ENCODE measurements at regions not wholly inside any gene's neighbourhood (a gene's known extent, or its start where the extent isn't known, plus 50 kb on each side); places are given as distances from the start of the nearest gene placed in this dataset.
A peak's percentile ranks its signal among the peaks of the same experiment; 100 is the strongest.
"Not testable (repeated sequence)": the region's sequence is repeated elsewhere in the genome, so short reads cannot be mapped to it uniquely, and the experiment has no call there.

DNA sequence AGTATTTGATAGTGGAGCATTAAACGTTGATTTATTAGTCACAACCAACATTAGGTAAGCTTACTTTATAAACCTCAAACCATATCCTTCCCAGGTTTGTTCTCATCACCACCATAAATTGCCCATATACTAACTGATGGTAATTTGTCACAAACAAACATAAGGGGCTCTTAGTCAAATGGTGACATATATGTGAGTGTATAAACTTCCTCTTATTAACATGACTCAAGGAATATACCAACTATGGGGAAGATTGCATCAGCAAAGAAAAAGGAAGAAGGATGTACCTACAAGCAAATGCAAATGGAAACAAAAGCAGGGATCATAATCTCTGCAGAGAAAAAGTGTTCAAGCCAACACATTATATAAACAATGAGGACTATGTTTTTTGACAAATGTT, 418.2 kb upstream of the AKR1E2 start:
- no peak overlapping the region for H3K4me3 ChIP-seq (ENCODE audit: low read length)
- TF ChIP-seq, protein P1, sequence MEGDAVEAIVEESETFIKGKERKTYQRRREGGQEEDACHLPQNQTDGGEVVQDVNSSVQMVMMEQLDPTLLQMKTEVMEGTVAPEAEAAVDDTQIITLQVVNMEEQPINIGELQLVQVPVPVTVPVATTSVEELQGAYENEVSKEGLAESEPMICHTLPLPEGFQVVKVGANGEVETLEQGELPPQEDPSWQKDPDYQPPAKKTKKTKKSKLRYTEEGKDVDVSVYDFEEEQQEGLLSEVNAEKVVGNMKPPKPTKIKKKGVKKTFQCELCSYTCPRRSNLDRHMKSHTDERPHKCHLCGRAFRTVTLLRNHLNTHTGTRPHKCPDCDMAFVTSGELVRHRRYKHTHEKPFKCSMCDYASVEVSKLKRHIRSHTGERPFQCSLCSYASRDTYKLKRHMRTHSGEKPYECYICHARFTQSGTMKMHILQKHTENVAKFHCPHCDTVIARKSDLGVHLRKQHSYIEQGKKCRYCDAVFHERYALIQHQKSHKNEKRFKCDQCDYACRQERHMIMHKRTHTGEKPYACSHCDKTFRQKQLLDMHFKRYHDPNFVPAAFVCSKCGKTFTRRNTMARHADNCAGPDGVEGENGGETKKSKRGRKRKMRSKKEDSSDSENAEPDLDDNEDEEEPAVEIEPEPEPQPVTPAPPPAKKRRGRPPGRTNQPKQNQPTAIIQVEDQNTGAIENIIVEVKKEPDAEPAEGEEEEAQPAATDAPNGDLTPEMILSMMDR (IDR thresholded peaks at IDR 0.05; ENCODE audit: insufficient read depth, low read depth, low read length, missing control alignments): no peak
- DNase-seq (ENCODE audit: low read depth): peak; percentile 87

- DNase-seq (ENCODE audit: low read depth): no peak
- TF ChIP-seq, protein P1 (IDR thresholded peaks at IDR 0.05; ENCODE audit: insufficient read depth, low read depth, low read length, missing control alignments): no peak
Measured at GRCh38 chr10:4405828-4406227, 420.2 kb upstream of the AKR1E2 start.

GRCh38 chr10:4403638-4404252, 422.3 kb upstream of the AKR1E2 start:
- TF ChIP-seq, protein P1 (IDR thresholded peaks at IDR 0.05; ENCODE audit: insufficient read depth, low read depth, low read length, missing control alignments): no peak
- DNase-seq (ENCODE audit: low read depth): no peak
- H3K4me3 ChIP-seq (ENCODE audit: low read length): no peak overlapping the region

More at GRCh38 chr10:4405828-4406227, 420.2 kb upstream of the AKR1E2 start:
- H3K4me3 ChIP-seq (ENCODE audit: low read length): no peak overlapping the region

DNA sequence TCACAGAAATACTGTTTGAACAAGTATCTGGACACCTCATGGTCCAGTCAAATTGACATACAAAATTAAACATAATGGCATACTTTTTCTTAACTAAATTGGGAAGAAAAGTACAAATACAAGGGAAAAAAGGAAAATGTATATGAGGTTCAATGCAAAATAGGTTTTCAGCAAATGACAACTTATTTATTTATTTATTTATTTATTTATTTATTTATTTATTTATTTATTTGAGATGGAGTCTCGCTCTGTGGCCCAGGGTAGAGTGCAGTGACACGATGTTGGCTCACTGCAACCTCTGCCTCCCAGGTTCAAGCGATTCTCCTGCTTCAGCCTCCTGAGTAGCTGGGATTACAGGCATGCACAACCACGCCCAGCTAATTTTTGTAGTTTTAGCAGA, 424.9 kb upstream of the AKR1E2 start:
- not testable (repeated sequence) for DNase-seq (ENCODE audit: low read depth); H3K4me3 ChIP-seq (ENCODE audit: low read length)

- no peak overlapping the region for H3K4me3 ChIP-seq (ENCODE audit: low read length)
- DNase-seq (ENCODE audit: low read depth): no peak
- TF ChIP-seq, protein P1 (IDR thresholded peaks at IDR 0.05; ENCODE audit: insufficient read depth, low read depth, low read length, missing control alignments): no peak
Measured at GRCh38 chr10:4399556-4399955, 426.5 kb upstream of the AKR1E2 start.

GRCh38 chr10:4398602-4399001, 427.4 kb upstream of the AKR1E2 start:
- TF ChIP-seq, protein P1 (IDR thresholded peaks at IDR 0.05; ENCODE audit: insufficient read depth, low read depth, low read length, missing control alignments): no peak
- no peak overlapping the region for H3K4me3 ChIP-seq (ENCODE audit: low read length)
- no peak for DNase-seq (ENCODE audit: low read depth)

DNA sequence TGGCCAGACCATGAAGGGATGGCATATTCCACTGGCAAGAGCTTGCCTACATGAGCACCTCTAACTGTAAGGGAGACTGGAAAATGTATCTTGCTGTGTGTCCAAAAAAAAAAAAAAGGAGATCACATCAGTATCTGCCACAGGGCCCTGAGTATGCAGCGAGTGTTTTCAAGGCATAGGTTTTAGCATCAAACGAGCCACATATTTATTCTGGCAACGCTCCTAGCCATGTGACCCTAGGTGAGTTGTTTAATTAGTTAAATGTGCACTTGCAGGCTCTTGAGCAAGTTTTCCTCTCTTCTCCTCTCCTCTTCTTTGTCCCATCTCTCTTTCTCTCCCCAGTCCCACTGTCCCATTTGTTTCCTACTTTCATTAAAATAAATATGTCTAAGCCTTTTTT, 428.7 kb upstream of the AKR1E2 start:
- no peak overlapping the region for H3K4me3 ChIP-seq (ENCODE audit: low read length)
- no peak for DNase-seq (ENCODE audit: low read depth)
- TF ChIP-seq, protein P1 (IDR thresholded peaks at IDR 0.05; ENCODE audit: insufficient read depth, low read depth, low read length, missing control alignments): no peak
